HG02798 (cell line): ENCODE measurements at regions not wholly inside any gene's neighbourhood (a gene's known extent, or its start where the extent isn't known, plus 50 kb on each side); places are given as distances from the start of the nearest gene placed in this dataset.
"Not testable (repeated sequence)": the region's sequence is repeated elsewhere in the genome, so short reads cannot be mapped to it uniquely, and the experiment has no call there.

Source experiments
- ATAC-seq: cut with Tn5 transposase; IDR thresholded peaks from one replicate; pipeline ENCODE4 v1.9.1; 2021; ENCODE audit warnings: mild to moderate bottlenecking; ENCODE audit not compliant: unreplicated experiment, poor library complexity

DNA sequence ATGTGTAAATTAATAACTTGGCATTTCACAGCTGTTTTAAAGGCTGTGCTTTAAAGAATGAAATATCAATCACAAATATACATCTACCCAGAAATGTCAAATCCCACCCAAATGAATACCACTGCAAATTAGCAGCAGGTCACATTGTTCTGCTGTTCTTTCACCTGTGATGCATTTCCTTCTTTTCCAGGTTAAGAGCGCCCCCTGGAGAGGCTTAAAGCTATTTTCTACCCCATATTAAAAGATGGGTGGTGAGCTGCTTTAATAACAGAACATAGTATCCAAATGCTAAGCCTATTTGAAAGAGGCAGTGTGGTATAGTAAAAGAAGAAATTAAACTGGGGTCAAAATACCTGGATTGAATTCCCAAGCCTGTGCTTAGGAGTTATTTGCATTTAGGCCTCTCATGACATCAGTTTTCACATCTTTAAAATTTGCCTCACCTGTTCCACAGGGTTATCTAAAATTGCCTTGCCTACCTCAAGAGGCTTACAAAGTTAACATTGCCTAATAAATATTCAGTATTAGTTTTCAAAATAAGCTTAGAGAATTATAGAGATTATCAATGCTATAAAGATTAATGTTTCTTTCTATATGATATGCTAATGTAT, 396.9 kb upstream of the SLITRK5 start:
- ATAC-seq = no peak

DNA sequence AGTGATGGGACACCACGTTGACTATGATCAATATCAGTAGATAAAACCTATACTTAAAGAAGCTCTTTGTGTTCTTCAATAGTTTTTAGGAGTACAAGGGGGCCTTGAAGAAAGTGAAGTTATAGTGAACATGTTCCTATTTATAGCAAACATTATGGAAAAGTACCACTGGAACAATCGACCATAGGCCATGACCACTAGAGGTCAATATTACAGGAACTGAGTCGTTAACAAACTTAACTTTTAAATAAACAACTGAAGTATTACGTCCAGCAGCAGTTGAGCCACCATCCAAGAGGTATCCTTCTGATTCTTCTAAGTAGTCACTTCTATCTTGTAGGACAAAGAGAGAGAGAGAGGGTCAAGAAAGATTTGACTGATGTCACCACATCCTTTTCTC, 391.0 kb upstream of the SLITRK5 start:
- ATAC-seq = no peak

DNA sequence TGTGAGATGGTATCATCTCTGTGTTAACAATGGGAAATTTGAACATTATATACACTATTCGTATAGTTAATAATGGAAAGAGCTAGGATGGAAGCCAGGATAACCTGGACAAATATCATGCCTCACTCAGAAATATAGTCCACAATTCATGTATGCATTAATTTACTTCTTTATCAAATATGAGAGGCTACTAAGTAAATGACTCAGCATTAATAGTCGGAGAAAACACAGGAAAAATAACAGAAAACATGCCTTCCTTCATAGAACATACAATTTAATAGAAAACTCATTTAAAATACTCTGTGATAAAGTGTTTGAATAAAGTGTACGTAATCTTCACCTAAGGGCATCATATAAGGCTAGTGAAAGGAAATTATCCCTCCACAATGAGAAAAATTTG, 383.4 kb upstream of the SLITRK5 start:
- ATAC-seq = no peak

DNA sequence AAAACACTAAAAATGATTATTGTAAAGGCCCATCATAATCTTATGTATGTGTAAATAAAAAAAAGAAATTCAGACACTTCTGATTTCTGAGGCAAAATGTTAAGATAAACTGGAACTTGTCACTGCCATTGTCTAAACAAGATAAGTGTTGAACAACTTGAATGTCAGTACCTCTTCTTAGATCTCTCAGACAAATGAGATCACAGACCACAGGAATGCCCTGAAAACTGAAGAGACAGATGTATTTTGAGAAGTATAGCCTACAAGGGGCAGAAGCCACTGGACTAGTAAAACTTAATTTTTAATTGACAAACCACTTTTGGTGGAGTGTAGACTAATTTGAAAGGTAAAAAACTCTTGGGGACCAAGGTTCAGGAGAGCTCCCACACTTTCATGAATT, 375.5 kb upstream of the SLITRK5 start:
- ATAC-seq = no peak

DNA sequence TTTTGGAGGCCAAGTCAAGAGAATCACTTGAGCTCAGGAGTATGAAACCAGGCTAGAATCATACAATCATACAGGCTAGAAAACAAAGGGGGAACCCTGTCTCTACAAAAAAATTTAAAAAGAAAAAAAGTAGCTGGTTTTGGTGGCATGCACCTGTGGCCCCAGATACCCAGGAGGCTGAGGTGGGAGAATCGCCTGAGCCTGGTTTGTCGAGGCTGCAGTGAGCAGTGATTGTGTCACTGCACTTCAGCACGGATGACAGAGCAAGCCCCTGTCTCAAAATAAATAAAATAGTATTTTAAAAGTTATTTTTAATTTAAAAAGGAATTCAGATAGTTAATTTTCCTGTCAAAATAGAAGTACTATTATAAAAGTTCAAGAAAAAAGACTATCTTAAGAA, 369.1 kb upstream of the SLITRK5 start:
- ATAC-seq = no peak

DNA sequence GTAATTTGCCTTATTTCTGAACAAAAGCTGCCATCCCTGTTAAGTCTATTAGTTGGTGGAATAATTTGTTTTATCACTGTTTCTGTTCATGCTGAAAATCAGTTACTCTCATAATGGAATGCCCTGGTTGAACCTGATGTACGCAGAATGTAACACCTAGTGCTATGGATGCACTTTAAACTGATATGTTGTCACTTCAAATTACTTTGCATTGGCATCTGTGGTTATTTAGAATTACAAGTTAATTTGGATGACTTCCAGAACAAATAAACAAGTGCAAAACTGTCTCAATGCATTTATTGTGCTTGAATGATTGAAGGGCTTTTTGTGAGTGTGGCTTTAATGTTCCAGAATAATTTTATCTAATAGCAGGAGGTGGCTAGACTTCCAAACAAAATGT, 368.2 kb upstream of the SLITRK5 start:
- no peak for ATAC-seq

DNA sequence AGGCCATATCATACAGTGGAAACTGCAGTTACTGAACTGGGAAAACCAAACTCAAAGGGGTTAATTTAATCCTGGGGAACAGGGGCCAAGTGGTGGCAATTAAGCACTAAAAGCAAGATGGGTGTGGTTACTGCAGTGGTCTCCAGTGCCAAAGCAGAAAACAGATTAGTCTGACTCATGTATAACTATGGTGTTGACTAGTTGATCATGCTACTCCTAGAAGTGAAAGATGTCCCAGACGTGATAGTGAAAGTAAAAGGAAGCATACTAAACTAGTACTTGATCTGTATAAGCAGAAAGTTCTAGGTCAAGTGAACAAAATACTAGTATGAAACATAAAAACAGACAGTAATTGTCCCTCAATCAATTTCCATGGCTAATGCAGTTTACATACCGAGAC, 360.0 kb upstream of the SLITRK5 start:
- no peak for ATAC-seq

DNA sequence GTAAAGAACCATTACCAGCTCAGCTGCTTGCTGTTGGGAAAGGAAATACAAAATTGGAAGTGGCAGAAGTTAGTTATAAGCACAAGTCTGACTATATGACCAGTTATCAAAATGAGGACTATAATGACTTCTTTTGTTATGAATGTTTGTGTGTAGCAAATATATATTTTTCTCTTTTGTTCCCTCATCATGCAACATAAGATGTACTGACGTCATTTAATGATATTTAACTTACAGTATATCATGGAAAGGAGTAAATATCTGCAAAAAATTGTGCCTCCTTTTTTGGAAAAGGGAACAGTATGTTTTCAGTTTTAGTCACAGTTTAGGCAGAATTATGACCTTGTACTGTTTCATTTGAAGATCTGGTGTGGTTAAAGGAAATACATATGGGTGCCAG, 356.3 kb upstream of the SLITRK5 start:
- ATAC-seq = no peak

DNA sequence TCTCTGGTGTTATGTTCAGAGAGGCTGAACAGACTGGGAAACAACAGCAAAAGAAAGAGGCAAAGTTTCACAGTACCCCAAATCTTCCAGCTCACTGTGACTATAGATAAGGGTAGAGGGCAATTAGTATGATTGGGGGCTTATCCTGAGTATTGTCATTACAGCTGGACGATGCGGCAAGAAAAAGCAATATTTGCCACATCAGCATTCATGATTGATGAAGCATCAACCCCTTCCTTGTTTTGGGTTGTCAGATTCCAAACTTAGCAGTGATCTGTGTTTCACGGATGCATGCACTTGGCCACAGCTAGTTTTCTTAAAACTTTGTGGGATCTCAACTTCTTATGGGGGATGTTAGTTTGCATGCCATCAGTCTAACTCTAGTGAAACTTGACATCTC, 348.8 kb upstream of the SLITRK5 start:
- ATAC-seq = no peak

DNA sequence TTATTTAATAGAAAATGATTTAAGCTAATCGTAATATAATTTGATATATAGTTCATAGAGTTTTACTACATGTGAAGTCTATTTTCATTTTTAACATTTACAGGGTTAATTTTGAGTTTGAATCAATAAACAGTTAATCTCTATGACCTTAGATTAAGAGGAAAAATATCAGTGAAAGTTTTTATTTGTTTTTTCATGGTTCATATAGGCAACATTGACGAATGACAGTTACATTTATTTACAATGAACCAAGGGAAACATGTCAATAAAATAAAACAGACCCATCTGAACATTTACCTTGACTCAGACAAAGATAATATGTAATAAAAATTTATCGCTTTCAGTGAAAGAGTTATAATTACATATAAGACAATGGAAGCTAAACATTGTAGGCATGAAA, 346.6 kb upstream of the SLITRK5 start:
- no peak for ATAC-seq

DNA sequence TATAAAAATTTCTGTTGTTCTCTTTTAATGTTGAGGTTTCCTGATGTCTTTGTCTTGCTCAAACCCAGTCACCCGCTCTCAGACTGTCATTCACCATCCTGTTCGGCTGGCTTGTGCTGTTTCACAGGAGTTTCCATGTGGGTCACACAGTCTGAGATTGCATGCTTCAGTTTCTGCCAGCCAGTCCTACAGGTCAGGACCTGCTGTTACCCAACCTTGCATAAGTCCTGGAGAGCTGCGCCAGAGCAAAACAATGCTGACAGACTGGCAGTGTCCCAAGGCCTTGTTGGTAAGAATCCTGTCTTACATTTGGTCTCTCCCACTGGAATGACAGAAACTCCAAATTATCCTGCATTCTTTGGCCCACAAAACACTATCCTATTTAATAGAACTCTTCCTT, 340.0 kb upstream of the SLITRK5 start:
- ATAC-seq = no peak

DNA sequence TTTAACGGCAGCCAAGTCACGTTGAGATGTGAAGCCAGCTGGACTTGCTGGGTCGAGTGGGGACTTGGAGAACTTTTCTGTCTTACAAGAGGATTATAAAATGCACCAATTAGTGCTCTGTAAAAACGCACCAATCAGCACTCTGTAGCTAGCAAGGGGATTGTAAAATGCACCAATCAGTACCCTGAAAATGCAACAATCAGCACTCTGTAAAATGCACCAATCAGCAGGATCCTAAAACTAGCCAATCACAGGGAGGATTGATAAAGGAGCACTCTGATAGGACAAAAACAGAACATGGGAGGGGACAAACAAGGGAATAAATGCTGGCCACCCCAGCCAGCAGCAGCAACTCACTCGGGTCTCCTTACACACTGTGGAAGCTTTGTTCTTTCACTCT, 337.6 kb upstream of the SLITRK5 start:
- ATAC-seq = no peak

DNA sequence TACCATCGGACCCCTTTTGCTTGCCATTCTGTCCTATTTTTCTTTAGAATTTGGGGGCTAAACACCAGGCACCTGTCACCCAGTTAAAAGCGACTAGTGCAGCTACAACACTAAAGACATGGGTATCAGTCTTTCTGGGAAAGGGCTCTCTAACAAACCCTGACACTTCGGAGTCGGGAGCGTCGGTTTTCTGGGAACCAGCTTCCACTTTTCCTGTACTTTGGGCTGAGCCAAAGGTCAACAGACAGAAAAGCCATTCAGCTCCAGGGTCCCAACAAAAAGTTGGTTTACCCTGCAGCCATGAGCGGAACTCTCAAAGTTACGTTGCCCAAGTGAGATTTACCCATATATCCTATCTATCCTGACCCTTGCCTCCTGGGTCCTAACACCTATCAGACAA, 337.0 kb upstream of the SLITRK5 start:
- ATAC-seq = no peak

DNA sequence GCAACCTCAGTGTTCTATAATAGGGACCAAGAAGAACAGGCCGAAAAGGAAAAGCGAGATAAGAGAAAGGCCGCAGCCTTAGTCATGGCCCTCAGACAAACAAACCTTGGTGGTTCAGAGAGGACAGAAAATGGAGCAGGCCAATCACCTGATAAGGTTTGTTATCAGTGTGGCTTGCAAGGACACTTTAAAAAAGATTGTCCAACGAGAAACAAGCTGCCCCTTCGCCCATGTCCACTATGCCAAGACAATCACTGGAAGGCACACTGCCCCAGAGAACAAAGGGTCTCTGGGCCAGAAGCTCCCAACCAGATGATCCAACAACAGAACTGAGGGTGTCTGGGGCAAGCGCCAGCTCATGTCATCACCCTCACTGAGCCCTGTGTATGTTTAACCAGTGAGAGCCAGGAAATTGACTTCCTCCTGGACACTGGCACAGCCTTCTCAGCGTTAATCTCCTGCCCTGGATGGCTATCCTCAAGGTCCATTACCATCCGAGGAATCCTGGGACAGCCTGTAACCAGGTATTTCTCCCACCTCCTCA, 334.8 kb upstream of the SLITRK5 start:
- not testable (repeated sequence) for ATAC-seq

DNA sequence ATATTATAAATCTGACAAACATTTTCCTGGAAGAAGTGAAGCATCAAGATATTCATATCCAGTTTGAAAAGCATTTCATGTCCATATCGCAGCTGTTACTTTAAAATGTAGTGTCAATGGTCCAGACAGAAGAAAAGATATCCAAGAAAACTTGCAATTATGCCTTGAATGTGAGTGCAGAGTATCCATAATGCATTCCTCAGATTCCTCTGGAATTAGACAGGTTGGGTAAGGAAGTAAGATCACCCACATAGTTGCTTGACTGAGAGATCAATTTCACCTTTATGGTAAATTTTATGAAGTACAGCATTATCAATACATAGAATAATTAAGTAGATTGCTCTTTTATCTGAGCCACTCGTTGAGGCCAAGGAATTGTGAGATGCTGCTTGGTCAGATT, 327.0 kb upstream of the SLITRK5 start:
- no peak for ATAC-seq

DNA sequence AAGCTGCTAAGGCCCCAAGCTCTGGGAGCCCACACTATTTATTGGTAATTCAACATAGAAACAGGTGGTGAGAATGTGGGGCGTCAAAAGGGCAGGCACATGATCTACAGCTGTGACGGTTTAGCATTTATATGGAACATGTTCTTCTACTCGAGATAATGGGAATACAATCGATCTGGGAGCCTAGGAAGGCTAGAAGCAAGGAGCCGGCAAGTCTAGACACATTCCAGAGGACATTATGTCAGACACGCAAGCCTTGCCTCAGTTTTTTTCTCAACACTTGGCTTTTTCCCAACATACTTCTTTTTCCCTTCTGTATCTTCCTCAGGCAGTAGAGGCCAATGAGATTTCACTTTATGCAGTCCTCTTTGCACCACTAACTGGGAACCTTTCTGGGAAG, 315.7 kb upstream of the SLITRK5 start:
- no peak for ATAC-seq

DNA sequence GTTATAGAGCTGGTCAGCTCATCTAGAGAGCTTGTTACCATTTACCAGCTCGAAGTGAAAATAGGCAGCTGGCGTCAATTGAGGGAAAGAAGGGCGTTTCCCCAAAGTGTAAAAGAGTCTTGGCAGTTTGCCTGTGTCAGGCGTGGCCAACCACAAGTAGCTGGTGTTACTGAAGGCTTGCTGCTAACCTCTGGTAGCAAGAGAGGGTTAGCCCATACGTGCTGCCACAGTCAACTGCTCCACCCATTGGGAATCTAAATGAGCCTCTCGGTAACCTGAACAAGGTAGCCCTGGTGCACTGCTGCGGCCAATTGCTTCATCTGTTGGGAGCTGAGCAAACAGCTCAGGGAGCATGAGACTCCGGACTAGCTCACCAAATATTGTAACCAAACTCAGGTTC, 314.9 kb upstream of the SLITRK5 start:
- ATAC-seq = no peak

DNA sequence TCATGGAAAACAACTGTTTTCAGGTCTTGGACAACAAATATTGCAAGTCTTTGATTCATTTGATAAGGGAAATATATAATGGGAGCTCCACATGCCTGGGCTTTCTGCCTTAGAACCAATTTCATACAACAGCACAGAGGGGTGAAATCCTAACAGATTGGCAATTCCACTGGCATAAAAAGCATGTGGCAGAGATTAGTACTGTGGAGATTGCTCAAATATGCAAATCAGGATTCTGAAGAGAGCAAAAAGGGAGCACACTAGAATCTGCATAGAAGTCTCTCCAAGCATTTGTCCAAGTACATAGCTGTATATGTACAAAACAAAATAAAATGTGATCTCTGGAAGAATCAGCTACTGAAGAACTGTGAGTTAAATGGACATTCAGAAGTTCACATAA, 312.9 kb upstream of the SLITRK5 start:
- no peak for ATAC-seq

DNA sequence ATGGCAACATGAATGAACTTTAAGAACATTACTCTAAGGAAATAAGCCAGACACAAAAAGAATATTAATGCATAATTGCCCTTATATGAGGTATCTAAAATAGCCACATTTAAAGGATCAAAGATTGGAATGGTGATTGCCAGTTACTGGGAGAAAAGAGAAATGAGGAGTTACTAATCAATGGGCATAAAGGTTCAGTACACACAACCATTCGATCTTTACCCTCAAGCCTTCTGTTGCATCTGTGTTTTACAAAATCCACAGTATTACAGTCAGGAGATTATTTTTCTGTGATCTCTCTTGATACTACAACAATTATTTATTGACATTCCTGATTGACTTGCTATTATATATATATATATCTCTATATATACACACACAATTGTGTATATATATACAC, 310.0 kb upstream of the SLITRK5 start:
- ATAC-seq = no peak

DNA sequence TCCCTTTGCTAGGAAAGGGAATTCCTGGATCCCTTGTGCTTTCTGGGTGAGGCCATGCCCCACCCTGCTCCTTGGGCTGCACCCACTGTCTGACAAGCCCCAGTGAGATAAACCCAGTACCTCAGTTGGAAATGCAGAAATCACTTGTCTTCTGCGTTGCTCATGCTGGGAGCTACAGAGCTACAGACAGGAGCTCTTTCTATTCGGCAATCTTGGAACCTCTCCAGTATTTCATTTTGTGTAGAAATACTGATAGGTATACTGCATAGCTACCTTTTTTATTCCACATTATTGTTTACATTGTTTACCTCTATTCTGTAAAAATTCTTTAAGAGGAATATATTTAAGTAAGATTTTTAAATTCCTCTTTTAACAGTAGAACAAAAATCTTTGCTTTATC, 302.5 kb upstream of the SLITRK5 start:
- no peak for ATAC-seq

DNA sequence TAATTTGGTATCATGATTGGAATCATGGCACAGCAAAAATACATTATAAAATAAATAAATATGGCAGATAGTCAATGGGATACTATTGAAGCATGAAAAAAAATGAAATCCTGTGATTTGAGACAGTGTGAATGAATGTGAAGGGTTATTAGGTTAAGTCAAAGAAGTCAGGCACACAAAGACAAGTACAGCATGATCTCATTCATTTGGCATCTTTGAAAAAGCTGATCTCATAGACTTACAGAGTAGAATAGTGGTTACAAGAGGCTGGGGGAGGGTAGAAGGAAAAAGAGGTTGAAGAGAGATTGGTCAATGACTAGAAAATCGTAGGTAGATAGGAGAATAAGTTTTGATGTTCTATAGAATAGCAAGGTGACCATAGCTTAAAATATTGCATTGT, 295.1 kb upstream of the SLITRK5 start:
- no peak for ATAC-seq

DNA sequence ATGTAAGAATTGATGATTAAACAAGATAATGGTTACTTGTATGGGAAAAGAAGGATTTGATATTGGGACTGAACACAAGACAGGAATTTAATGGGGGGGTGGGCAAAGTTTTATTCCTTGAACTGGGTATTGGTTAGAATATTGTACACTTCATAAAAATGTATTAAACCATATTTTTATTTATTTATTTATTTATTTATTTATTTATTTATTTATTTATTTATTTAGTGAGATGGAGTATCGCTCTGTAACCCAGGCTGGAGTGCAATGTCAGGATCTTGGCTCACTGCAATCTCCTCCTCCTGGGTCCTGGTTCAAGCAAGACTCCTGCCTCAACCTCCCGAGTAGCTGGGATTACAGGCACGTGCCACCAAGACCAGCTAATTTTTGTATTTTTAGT, 287.1 kb upstream of the SLITRK5 start:
- ATAC-seq = no peak

DNA sequence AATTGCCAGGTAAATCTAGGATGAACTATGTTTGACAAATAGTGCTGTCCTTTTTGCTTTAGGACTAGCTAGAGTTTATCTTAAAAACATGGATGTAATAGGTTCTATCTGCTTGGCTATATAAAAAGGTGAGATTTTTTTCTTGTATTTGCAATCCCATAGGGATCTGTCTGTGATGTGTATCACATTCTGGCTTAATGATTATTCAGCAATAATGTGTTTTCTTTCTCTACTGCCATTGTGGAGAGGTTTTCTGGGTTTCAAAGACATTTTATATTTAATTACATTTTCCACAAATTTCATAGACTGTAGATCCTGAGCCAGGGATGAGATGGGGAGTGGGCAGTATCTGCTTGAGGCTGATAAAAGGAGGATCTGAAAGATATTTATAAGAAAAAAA, 277.8 kb upstream of the SLITRK5 start:
- no peak for ATAC-seq
